ENCODE measurements at regions not wholly inside any gene's neighbourhood (a gene's known extent, or its start where the extent isn't known, plus 50 kb on each side); places are given as distances from the start of the nearest gene placed in this dataset.

DNA sequence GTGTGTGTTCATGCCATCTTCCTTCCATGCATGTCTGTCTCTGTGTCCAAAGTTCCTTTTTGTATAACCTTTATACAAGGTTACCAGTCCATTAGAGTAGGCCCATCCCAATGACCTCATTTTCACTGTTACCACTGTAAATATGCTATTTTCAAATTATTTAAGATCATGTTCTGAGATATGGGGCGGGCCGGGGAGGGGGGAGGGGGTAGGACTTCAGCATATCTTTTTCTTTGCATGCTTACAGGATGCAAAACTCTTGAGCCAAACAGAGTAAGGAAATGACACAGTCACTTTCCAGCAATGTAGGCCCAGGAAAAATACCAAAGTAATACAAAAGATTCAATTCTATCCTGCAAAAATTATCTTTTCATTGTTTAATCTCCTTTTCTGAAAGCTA lies 124.1 kb upstream of the HNRNPA3 start:
- no peak for DNase-seq

DNA sequence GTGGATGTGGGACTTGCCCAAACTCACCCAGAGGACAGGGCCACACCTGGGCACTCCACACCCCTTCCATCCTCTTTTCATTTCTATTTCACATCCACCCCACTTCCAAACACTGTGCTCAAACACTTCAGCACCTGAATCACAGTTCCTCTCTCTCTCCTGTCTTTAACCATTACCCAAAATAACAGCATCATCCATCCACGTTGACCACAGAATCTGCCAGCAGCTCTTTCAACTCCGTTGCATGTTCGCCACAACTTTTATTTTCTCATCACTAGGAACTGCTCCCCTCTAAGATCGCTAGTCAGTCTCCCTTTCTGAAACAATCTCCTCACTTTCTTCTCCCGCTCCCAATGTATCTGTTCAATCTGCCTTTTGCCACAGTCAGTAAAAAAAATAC lies 121.6 kb upstream of the HNRNPA3 start:
- DNase-seq = no peak

DNA sequence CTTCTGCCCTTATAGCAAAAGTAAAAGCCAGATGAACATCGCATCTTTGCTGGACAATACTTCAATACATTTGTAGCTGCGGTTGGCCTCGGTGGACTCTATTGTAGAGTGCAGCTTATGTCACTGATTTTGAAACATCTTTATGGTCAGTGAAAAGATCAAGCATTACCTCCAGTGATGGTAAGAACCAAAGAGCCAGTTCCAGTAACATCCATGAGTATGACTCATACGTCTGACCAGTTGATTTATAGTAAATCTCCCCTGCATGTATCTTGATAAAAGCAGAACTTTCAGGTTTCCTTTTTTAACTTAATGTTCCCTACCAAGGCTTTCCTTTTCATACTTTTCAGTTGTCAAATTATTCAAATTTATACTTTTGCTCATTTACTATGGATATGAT lies 119.2 kb upstream of the HNRNPA3 start:
- DNase-seq = no peak

DNA sequence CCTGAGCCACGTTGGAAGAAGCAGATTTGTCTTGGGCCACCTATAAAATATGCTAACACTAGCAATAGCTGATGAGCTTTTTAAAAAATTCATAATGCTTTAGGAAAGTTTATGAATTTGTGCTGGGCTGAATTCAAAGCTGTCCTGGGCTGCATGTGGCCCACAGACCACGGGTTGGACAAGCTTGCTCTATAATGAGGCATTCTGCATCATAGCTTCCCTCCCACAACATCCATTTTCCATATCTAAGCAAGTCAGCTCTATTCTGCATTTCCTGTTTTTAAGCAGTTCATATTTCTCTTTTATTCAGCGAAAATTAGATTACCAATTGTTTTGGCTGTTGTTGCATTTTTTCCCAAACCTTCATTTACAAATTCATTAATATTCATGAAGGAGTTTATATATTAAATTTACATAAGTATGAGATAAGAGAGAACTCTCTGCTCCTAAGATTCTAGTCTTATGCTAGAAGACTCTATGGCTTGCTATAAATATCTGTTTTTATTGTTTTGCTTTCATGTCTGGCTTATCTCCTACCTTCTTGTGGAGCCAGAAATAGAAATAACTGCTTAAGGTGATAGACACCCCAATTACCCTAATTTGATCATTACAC lies 114.5 kb upstream of the HNRNPA3 start:
- no peak for DNase-seq

DNA sequence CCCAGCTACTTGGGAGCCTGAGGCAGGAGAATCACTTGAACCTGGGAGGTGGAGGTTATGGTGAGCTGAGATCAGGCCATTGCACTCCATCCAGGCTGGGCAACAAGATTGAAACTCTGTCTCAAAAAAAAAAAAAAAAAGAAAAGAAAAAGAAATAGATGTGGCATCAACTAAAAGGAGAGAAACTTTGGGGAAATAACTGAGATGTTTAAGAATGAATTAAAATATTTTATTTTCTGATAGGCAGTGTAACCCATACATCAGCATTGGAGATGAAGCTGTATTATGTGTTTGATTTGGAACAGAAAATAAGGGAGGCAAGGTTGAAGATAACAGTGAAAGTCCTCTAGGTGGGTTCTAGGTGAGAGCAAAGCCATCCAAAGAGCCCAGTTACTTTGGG lies 110.7 kb upstream of the HNRNPA3 start:
- DNase-seq = no peak

DNA sequence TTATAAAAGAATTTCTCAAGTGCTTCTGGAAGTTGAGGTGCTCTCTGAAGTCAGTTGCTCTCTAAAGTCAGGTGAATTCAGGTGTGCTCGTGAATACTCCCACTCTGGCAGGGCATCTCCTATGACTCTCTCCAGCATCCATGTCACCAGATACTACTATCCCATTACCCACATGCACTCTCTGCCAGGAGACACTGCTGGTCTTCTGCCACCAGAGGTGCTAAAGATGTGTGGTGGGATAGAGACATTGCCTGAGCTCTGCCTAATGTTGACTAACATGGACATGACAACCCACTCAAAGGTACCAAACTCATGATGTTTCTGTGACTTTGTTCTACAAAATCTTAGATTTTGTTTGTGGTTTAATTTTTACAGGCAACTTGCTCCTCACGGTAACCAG lies 106.4 kb upstream of the HNRNPA3 start:
- peak in 1 of 2 experiments; percentile 3 for DNase-seq

DNA sequence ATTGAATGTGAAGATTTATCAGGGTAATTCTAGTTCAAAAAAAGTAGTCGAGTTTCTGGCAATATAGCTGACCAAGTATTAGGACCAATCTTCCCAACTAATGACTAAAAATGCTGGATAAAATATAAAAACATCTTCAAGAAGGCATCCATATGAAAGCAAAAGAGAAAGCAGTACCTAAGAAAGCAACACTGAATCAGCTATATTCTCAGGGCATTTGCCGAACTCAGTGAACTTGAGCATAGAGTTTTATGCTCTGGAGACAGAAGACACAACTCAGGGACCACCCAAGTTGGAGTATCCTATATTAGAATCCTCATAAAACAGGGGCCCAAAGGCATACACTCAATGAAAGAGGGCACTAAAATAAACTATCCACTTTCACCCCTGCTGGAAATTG lies 103.7 kb upstream of the HNRNPA3 start:
- DNase-seq = no peak

DNA sequence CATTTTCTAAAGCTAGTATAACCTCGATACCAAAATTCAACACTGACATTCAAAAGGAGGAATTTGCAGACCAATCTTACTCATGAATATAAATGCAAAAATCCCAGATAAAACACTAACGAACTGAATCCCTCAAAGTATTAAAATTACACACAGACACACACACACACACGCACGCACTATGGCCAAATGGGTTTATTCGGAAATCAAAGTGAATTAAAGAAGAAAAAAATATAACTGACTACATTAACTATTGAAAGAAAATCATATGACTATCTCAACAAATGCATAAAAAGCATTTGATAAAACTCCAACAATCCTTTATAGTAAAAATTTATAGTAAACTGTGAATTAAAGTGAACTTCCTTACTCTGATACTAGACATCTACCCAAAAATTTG lies 97.9 kb upstream of the HNRNPA3 start:
- no peak for DNase-seq

DNA sequence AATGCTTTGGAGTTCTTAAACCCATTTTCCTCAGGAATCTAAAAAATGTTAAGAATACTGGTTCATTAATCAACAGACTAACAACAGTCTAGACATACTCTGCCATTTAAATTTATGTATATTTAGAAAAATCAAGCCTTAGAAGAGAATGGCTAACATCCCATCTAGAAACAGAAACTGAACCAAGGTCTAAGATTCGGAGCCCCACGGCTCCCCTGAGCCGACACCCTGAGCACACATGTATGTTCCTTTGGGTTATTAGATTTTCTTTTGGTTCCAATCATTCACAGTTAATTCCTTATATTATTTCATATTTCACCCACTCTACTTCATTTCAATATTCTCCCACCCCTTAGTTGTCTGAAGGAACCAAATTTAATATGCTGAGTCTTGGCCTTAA lies 94.8 kb upstream of the HNRNPA3 start:
- no peak for DNase-seq

DNA sequence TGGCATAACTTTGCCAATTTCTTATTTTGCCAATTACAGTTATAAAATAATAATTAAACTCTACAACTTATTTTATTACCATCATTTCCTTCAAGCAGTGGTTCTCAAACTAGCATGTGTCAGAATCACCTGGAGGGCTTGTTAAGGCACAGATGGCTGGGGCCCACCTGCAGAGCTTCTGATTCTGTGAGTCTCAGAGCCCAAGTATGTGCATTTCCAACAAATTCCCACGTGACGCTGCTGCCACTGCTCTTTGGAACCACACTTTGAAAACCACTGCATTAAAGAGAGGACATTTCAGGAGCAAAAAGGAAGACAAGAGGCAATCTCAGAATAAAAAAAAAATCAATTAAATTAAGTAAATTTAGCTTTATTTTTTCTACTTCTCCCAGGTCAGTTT lies 94.0 kb upstream of the HNRNPA3 start:
- peak in 1 of 2 experiments; percentile 17 for DNase-seq

DNA sequence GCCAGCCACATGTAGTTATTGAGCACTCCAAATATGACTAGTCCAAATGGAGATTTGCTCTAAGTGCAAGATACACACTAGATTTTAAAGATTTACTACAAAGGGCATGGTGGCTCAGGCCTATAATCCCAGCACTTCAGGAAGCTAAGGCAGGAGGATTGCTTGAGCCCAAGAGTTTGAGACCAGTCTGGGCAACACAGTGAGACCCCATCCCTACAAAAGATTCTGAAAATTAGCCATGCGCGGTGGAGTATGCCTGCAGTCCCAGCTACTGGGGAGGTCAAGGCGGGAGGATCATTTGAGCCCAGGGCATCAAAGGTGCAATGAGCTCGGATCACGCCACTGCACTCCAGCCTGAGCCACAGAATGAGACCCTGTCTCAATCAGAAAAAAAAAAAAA lies 93.5 kb upstream of the HNRNPA3 start:
- no peak for DNase-seq

DNA sequence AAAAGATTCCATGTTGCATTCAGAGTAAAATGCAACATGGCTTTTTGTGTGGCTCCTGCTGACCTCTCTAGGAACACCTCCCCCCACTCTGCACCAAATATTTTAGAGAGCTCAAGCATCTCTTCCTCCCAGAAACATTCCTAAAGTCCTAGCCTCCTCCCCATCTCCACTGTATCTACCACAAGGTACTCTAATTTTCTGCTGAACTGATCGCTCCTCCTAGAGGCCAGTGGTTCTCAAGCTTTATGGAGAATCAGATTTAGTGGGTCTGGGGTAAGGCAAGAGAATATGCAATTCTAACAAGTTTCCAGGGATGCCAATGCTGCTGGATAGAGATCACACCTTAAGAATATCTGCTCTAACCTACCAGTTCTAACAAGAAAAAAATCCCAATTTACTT lies 89.5 kb upstream of the HNRNPA3 start:
- DNase-seq = no peak

DNA sequence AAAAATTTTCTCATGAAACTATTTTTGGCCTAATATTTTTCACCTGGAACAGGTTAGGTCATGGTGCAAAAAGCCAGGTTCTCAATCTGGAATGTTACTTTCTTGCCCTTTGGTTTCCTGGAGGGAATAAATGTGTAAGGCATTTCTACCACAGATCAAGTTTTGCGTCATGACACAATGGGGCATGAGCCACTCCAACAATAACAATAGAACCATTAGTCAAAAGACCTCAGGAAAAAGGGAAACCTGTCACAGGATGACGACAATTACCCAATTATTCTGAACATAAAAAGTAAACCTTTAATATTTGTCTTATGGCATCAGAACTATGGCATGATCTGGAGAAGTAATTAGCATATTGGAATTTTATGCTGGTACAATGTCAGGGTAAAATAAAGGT lies 88.2 kb upstream of the HNRNPA3 start:
- DNase-seq = no peak

DNA sequence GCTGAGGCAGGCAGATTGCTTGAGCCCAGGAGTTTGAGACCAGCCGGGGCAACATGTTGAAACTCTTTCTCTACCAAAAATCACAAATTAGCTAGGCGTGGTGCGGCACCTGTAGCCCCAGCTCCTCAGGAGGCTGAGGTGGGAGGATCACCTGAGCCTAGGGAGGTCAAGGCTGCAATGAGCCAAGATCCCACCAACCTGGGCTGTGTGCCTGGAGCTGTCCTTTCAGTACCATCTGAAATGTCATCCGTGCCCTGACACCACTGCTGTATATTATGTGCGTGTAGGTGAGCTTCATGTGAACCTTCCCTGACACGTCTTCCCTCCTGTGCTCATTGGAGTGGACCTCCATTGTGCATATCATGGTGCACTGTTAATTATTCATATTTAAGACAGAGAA lies 84.8 kb upstream of the HNRNPA3 start:
- DNase-seq = no peak

DNA sequence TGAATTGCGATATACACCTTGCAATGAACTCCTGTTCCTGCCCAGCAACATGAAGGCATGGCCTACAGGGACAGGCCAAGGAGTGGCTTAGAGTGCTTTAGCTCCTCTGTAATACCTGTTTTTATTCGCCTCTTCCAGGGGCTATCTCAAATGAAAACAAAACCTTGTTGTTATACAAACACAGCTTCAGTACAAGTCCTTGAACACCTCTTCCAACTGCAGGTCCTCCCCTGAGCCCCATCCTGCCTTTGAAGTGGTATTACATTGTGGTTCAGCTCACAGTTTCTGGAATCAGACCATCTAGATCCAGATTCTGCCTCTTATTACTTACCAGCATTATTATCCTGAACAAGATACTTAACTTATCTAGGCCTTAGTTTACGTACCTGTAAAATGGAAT lies 83.0 kb upstream of the HNRNPA3 start:
- no peak for DNase-seq

DNA sequence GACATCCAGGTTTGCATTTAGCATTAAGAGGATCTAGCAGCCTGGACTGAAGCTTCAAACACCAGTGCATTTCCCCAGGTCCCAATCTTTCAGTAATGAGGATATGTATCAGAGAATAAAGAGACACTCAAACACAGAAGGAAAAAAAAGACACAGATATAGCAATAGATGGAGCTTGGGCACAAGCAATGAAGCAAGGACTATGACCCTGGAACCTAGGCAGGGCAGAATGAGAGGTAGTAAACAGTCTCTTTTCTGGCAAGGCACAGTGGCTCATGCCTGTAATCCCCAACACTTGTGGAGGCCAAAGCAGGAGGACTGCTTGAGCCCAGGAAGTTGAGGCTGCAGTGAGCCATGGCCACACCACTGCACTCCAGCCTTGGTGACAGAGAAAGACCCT lies 80.7 kb upstream of the HNRNPA3 start:
- no peak for DNase-seq

DNA sequence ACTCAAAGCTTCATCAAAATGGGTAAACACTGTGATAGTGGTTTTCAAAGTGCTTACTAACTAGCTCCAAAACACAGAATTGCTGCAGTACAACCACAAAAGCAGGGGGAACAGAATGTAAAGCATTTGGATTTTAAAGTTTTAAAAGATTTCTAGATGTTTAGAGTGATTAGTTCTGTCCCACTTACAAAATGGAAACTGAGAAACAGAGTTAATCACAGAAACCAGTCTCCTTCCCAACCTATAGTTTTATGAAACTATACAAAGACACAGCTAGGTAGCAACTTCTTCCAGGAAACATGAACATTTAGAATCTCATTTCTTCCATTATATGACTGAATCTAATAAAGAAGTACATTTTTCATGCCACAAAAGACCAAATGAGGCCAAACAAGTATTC lies 73.8 kb upstream of the HNRNPA3 start:
- no peak for DNase-seq

DNA sequence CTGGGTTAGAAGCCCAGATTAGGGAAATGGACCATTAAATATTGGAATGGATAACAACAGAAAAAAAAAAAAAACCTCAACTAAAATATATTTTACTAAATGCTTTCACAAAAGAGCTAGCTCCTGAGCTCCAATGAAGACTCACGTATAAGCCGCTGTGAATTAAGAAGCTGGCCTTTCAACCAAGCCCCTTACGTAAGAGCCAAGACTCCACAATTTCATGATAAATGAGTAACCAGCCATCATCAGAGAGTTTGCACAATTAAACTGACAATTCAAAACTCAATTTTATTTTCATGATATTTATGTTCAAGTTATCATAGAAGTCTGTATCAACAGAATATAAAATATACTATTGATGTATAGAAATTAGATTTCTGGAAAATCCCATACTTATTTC lies 70.7 kb upstream of the HNRNPA3 start:
- no peak for DNase-seq

DNA sequence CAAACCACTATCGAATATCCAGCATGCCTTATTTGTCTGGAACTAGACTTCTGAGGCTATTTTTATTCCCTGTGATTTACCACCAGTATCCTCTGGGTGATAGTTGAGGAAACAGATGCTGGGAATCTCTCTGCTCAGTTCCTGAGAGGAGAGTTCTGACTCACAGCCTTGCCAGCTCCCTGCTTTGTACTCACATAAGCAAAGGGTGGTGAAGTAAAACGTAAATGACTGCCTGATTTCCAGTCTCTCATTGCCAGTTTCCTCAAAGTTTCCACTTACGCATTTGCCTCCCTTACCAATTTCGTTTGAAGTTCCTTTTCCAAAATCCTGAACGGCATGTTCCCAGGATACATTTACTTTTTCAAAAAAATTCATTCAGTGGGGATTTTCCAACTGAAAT lies 69.2 kb upstream of the HNRNPA3 start:
- DNase-seq = peak in 1 of 2 experiments; percentile 33

DNA sequence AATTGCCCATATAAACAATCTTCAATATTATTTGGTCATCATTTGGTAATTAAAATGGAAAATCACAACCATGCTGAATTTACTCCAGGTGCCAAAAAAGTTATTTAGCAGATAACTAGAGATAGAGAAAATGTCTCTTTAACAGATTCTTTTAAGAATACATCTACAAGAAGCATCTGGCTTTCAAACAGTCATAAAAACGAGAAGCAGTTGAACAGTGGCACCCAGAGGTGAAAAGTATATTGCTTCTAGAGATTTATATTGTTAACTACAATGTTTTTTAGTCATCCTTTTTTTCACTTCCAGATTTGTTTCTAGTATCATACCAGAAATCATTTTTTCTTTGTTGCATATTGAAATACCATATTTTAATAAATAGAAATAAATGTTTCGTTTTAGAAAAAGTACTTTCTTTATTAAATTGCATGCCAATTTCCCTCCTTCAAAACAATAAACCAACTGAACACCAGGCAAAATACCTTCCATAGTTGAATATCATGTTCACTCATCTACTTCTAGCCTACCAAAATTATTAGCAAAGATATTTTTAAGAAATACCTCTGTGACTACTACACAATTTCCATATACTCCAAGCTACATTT lies 65.4 kb upstream of the HNRNPA3 start:
- DNase-seq = peak; percentile 1 to 74

DNA sequence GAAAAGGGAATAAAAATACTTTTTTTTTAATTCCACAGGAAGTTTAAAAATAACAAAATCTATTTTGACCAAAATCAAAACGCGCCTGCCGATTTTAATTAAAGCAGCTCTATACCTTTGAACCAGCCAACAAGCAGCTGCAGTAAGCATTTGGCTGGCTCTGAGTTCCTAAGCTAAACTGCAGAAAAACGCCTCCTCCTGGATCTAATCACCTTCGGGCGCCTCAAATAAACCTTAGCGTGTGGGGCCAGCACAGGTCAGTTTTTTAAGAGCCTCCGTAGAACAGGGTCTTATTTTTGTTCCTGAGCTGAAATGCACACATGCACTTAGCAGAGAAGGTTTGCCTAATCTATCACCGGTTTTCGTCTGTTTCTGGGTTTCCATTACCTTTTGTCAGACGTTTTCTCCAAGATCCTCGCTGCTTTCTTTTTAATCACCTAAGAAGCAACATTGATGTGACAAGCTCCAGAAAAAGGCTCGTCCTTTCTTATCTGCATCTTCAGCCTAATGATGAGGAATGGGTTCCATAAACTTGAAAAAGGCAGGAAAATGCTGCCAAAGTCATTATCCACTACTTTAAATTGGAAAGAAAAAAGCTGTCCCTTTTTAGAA lies 64.7 kb upstream of the HNRNPA3 start:
- peak; percentile 20 to 63 for DNase-seq

DNA sequence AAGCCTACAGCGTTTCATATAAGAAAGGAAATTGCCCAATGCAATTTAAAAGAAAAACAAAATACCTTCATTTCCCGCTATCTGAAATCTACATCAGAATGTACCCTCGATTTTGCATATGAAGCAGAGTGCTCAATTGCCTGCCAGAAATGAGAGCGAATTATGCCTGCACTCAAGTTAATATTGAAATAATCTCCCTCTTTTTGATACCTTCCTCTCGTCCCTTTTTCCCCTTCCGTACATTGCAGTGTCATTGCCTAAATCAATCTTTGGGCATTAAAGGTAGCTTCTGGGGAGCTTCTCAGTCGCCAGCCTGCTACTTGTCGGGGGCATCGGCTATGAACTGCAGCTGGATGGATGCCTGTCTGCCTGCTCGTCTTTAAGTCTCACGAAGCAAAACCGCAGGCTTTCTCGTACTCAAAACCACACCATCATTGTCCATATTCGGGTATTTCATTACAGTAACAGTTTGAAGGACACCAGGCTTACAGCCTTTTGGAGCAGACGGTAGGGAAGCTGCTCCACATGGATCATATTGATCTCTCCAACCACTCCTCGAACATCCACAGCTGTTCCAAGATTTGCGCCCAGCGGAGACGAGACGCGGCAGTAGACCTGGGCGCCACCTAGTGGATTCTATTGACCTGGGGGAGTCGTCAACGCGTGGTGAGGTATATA lies 64.0 kb upstream of the HNRNPA3 start:
- peak; percentile 95 to 99 for DNase-seq

DNA sequence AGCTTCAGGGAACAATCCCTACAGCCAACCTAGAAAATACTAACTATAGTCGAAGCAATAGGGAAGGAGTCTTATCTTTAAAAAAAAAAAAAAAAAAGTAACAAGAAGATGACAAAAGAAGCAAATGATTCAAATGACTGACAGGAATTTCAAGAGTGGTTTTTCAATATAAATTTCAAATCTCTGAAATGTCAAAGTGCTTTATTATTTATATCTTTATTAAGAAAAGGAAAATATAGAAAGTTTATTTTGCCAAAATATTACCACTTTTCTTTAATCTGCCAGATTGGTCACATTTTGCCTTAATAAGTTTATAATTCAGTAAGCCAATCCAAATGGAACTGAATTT lies 63.5 kb upstream of the HNRNPA3 start:
- DNase-seq = no peak

DNA sequence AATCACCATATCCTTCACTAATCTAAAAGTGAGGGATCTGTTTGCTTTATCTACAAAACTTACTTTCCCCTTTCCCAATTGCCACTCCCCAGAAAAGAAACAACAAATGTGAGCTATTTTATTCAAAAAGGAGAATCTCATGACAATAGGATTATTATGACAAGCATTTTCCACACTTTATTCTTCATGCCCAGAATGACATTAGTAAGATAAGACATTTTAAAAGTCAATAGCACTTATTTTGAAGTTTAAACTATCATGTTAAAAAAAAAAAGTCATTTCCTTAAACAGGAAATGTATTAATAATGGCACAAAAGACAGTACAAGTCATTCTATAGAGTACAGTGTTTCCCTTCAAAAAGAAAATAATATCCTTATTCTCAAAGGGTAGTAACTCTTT lies 58.8 kb upstream of the HNRNPA3 start:
- no peak for DNase-seq

Measured in NCI-H524 (cell line).